GM12892 (cell line): ENCODE measurements at regions not wholly inside any gene's neighbourhood (a gene's known extent, or its start where the extent isn't known, plus 50 kb on each side); places are given as distances from the start of the nearest gene placed in this dataset.

Experiments
- POLR2AphosphoS5 ChIP-seq: IDR thresholded peaks from 2 replicates; pipeline ENCODE4 v1.6.1; 2011; ENCODE audit warnings: low read depth, low read length, control low read depth
- TAF1 ChIP-seq: IDR thresholded peaks from 2 replicates; pipeline ENCODE4 v1.6.1; 2011; ENCODE audit warnings: low read depth, mild to moderate bottlenecking, control low read depth, low read length, borderline replicate concordance

DNA sequence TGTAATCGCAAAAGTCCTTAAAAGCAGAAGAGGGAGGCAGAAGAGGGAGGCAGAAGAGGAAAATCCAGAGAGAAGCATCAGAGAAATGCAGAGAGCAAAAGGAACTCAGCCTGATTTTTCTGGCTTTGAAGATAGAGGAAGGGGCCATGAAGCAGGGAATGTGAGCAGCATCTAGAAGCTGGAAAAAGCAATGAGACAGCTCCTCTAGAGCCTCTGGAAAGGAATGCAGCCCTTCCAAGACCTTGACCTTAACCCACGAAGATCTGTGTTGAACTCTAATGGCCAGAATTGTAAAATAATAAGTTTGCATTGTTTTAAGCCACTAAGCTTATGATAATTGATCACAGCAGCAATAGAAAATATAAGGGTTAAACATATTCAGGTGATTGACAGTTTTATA lies 159.6 kb downstream of the ATPSCKMT start:
- TF ChIP-seq TAF1, result no peak
- TF ChIP-seq POLR2AphosphoS5, result no peak
